Endodermal cell (in vitro differentiated cells): ENCODE measurements at regions not wholly inside any gene's neighbourhood (a gene's known extent, or its start where the extent isn't known, plus 50 kb on each side); places are given as distances from the start of the nearest gene placed in this dataset.

ENCODE experiments used
- DNase-seq: peaks from one replicate; pipeline ENCODE4 v3.0.0-alpha.2; 2017
- H3K27ac ChIP-seq: 2 replicates; pipeline ENCODE4 v1.5.1; 2013; ENCODE audit warnings: mild to moderate bottlenecking, low read depth, low read length, moderate library complexity
- H3K27me3 ChIP-seq: 2 replicates; pipeline ENCODE4 v1.6.1; 2013; ENCODE audit warnings: mild to moderate bottlenecking, low read length, moderate library complexity; ENCODE audit not compliant: insufficient read depth, control insufficient read depth, poor library complexity, severe bottlenecking
- H3K36me3 ChIP-seq: 2 replicates; pipeline ENCODE4 v1.7.0; 2013; ENCODE audit warnings: mild to moderate bottlenecking, low read length, moderate library complexity; ENCODE audit not compliant: control insufficient read depth, insufficient read depth
- H3K4me1 ChIP-seq: one replicate; pipeline ENCODE4 v1.7.0; 2013; ENCODE audit warnings: low read length; ENCODE audit not compliant: control insufficient read depth, insufficient read depth
- H3K4me3 ChIP-seq: 2 replicates; pipeline ENCODE4 v1.5.1; 2013; ENCODE audit warnings: mild to moderate bottlenecking, low read length, moderate library complexity
- H3K9ac ChIP-seq: 2 replicates; pipeline ENCODE4 v1.6.1; 2013; ENCODE audit warnings: mild to moderate bottlenecking, low read length, moderate library complexity; ENCODE audit not compliant: poor library complexity, severe bottlenecking; ENCODE audit errors: extremely low read depth
- H3K9me3 ChIP-seq: 2 replicates; pipeline ENCODE4 v1.6.1; 2013; ENCODE audit warnings: mild to moderate bottlenecking, low read length, moderate library complexity; ENCODE audit not compliant: control insufficient read depth
- H3K27ac Mint-ChIP-seq: 2 replicates; pipeline ENCODE4 v1.8.0; 2020; ENCODE audit warnings: mixed read lengths
- H3K27me3 Mint-ChIP-seq: 2 replicates; pipeline ENCODE4 v1.8.0; 2021; ENCODE audit warnings: mild to moderate bottlenecking, mixed read lengths; ENCODE audit not compliant: insufficient read depth
- H3K36me3 Mint-ChIP-seq: 2 replicates; pipeline ENCODE4 v1.8.0; 2020; ENCODE audit warnings: low read depth, mixed read lengths
- H3K4me1 Mint-ChIP-seq: 2 replicates; pipeline ENCODE4 v1.8.0; 2020; ENCODE audit warnings: mixed read lengths
- H3K4me3 Mint-ChIP-seq: 2 replicates; pipeline ENCODE4 v1.8.0; 2020; ENCODE audit warnings: mild to moderate bottlenecking, moderate library complexity, mixed read lengths
- H3K9me3 Mint-ChIP-seq: 2 replicates; pipeline ENCODE4 v1.8.0; 2020; ENCODE audit warnings: mild to moderate bottlenecking, mixed read lengths
- CTCF ChIP-seq: fragments of 200-600 bp; sonication (generic); conservative IDR thresholded peaks from 2 replicates; pipeline ENCODE4 v1.5.0; 2021; ENCODE audit warnings: antibody characterized with exemption, mild to moderate bottlenecking
- WGBS, 2 experiments: methylation state at CpG; one replicate each; pipeline versions ENCODE4 v1.1.5 to v1.1.7; 2013; ENCODE audit warnings: missing lambda C conversion rate in 2 of 2, mixed read lengths in 1 of 2; ENCODE audit not compliant: insufficient coverage in 1 of 2, insufficient read length in 1 of 2; 5-methylcytosine and 5-hydroxymethylcytosine counted together

GRCh38 chr7:109497053-109497452 is 927.4 kb downstream of the DNAJB9 start:
- Histone ChIP-seq H3K27ac (no peak overlapping the region), H3K36me3 (no peaks in the 10 kb centered on the region), H3K9ac (no peak overlapping the region), H3K4me3 (no peak overlapping the region), H3K9me3 (peaks cover 9% of the 10 kb centered on the region), H3K4me1 (no peaks in the 10 kb centered on the region), H3K27me3 (no peaks in the 10 kb centered on the region)
- WGBS, 2 experiments: 86 to 94% methylated on average over 4 to 5 of the region's 5 CpGs
- no peak overlapping the region for H3K4me3 Mint-ChIP-seq
- no peaks in the 10 kb centered on the region for H3K4me1 Mint-ChIP-seq
- peaks cover 1% of the 10 kb centered on the region for H3K36me3 Mint-ChIP-seq
- H3K27me3 Mint-ChIP-seq: no peaks in the 10 kb centered on the region
- no peak for DNase-seq
- no peak overlapping the region for H3K27ac Mint-ChIP-seq
- TF ChIP-seq CTCF: no peak
- peaks cover 7% of the 10 kb centered on the region for H3K9me3 Mint-ChIP-seq

GRCh38 chr7:109498131-109498530 is 928.5 kb downstream of the DNAJB9 start:
- H3K27ac Mint-ChIP-seq: no peak overlapping the region

GRCh38 chr7:109503421-109503820 is 933.7 kb downstream of the DNAJB9 start:
- no peak overlapping the region for H3K4me3 ChIP-seq
- H3K4me1 ChIP-seq: no peaks in the 10 kb centered on the region
- H3K27ac ChIP-seq: no peak overlapping the region
- peaks cover 7% of the 10 kb centered on the region for H3K9me3 Mint-ChIP-seq
- H3K27me3 Mint-ChIP-seq: no peaks in the 10 kb centered on the region
- H3K4me3 Mint-ChIP-seq: no peak overlapping the region
- H3K9ac ChIP-seq: no peak overlapping the region
- peaks cover 1% of the 10 kb centered on the region for H3K36me3 Mint-ChIP-seq
- no peak overlapping the region for H3K27ac Mint-ChIP-seq
- no peaks in the 10 kb centered on the region for H3K27me3 ChIP-seq
- WGBS, 2 experiments: 93% methylated on average over 1 of the region's 2 CpGs; no CpG with 5 or more reads in 1 of the 2 experiments
- peaks cover 9% of the 10 kb centered on the region for H3K9me3 ChIP-seq
- no peaks in the 10 kb centered on the region for H3K36me3 ChIP-seq
- H3K4me1 Mint-ChIP-seq: no peaks in the 10 kb centered on the region
- TF ChIP-seq CTCF: no peak
- no peak for DNase-seq

More at GRCh38 chr7:109498131-109498530, 928.5 kb downstream of the DNAJB9 start:
- H3K9ac ChIP-seq: no peak overlapping the region
- TF ChIP-seq CTCF: no peak
- Mint-ChIP-seq H3K4me3 (no peak overlapping the region), H3K36me3 (peaks cover 1% of the 10 kb centered on the region), H3K4me1 (no peaks in the 10 kb centered on the region), H3K27me3 (no peaks in the 10 kb centered on the region), H3K9me3 (peaks cover 7% of the 10 kb centered on the region)
- no peak overlapping the region for H3K4me3 ChIP-seq
- H3K27me3 ChIP-seq: no peaks in the 10 kb centered on the region
- no peaks in the 10 kb centered on the region for H3K36me3 ChIP-seq
- DNase-seq: no peak
- 94% methylated on average over 2 of the region's 2 CpGs; no CpG with 5 or more reads in 1 of the 2 experiments for WGBS, 2 experiments
- no peak overlapping the region for H3K27ac ChIP-seq
- peaks cover 9% of the 10 kb centered on the region for H3K9me3 ChIP-seq
- H3K4me1 ChIP-seq: no peaks in the 10 kb centered on the region
